ENCODE measurements at regions not wholly inside any gene's neighbourhood (a gene's known extent, or its start where the extent isn't known, plus 50 kb on each side); places are given as distances from the start of the nearest gene placed in this dataset.

- TF ChIP-seq, protein P1, sequence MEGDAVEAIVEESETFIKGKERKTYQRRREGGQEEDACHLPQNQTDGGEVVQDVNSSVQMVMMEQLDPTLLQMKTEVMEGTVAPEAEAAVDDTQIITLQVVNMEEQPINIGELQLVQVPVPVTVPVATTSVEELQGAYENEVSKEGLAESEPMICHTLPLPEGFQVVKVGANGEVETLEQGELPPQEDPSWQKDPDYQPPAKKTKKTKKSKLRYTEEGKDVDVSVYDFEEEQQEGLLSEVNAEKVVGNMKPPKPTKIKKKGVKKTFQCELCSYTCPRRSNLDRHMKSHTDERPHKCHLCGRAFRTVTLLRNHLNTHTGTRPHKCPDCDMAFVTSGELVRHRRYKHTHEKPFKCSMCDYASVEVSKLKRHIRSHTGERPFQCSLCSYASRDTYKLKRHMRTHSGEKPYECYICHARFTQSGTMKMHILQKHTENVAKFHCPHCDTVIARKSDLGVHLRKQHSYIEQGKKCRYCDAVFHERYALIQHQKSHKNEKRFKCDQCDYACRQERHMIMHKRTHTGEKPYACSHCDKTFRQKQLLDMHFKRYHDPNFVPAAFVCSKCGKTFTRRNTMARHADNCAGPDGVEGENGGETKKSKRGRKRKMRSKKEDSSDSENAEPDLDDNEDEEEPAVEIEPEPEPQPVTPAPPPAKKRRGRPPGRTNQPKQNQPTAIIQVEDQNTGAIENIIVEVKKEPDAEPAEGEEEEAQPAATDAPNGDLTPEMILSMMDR (IDR thresholded peaks at IDR 0.05) = no peak
- TF ChIP-seq POLR2A (IDR thresholded peaks at IDR 0.05) = no peak
Measured at GRCh38 chr19:32097620-32098019, 247.8 kb upstream of the ZNF507 start.
